ENCODE measurements at regions not wholly inside any gene's neighbourhood (a gene's known extent, or its start where the extent isn't known, plus 50 kb on each side); places are given as distances from the start of the nearest gene placed in this dataset.

- no peak for TF ChIP-seq EZH2 (IDR thresholded peaks at IDR 0.05; ENCODE audit: borderline replicate concordance, low read length)
- no peak for TF ChIP-seq CTCF (conservative IDR thresholded peaks at IDR 0.05 in 1 of 2, IDR thresholded peaks at IDR 0.05 in 1 of 2; ENCODE audit: extremely low read depth in 1 of 2, insufficient read depth in 1 of 2, low read depth in 1 of 2, low read length in 2 of 2)
Measured at GRCh38 chr3:110790631-110791030, 281.0 kb upstream of the NECTIN3 start.

Measured in mammary epithelial cell (primary cell).